ENCODE measurements at regions not wholly inside any gene's neighbourhood (a gene's known extent, or its start where the extent isn't known, plus 50 kb on each side); places are given as distances from the start of the nearest gene placed in this dataset.

GRCh38 chr7:155919391-155920067, 107.3 kb upstream of the SHH start:
- TF ChIP-seq POLR2A (IDR thresholded peaks at IDR 0.05; ENCODE audit: low read depth, low read length) (no peak), POLR2AphosphoS5 (IDR thresholded peaks at IDR 0.05; ENCODE audit: low read depth, low read length) (no peak)

All from GM12892 (cell line).